H1 (cell line): ENCODE measurements at regions not wholly inside any gene's neighbourhood (a gene's known extent, or its start where the extent isn't known, plus 50 kb on each side); places are given as distances from the start of the nearest gene placed in this dataset.

Experiments used
- CTCF ChIP-seq, 3 experiments: IDR thresholded peaks; 1 replicate in 2 of 3; 2 replicates in 1 of 3; pipeline versions ENCODE4 v1.5.1 to v1.6.1; 2011; ENCODE audit warnings: low read length in 3 of 3, mild to moderate bottlenecking in 3 of 3, inconsistent platforms in 2 of 3, low read depth in 1 of 3, moderate library complexity in 1 of 3; ENCODE audit not compliant: insufficient read depth in 1 of 3; ENCODE audit errors: control extremely low read depth in 1 of 3

GRCh38 chr5:108521841-108522506, 140.1 kb upstream of the FBXL17 start (continued):
- TF ChIP-seq CTCF (IDR thresholded peaks at IDR 0.05; ENCODE audit: control extremely low read depth in 1 of 3, insufficient read depth in 1 of 3, low read depth in 1 of 3, low read length in 3 of 3), result peak in 2 of 3 experiments; percentile 41 to 75; a peak in 2 of 4 replicates
